OCI-LY3 (cell line): ENCODE measurements at regions not wholly inside any gene's neighbourhood (a gene's known extent, or its start where the extent isn't known, plus 50 kb on each side); places are given as distances from the start of the nearest gene placed in this dataset.

Source experiments
- CTCF ChIP-seq: fragments of 200-600, 300-600 bp; sonication (generic); IDR thresholded peaks from 2 replicates; pipeline ENCODE4 v1.5.1; 2014; ENCODE audit warnings: antibody characterized with exemption, low read length, low read depth
- EZH2phosphoT487 ChIP-seq: fragments of 200-600 bp; shearing (Covaris generic); IDR thresholded peaks from 2 replicates; pipeline ENCODE4 v1.6.1; 2018; ENCODE audit warnings: antibody characterized with exemption, mixed run types, low read depth

GRCh38 chr2:220147161-220148038 is 520.0 kb downstream of the SLC4A3 start:
- TF ChIP-seq CTCF (no peak), EZH2phosphoT487 (no peak)
